ENCODE measurements at regions not wholly inside any gene's neighbourhood (a gene's known extent, or its start where the extent isn't known, plus 50 kb on each side); places are given as distances from the start of the nearest gene placed in this dataset.

DNA sequence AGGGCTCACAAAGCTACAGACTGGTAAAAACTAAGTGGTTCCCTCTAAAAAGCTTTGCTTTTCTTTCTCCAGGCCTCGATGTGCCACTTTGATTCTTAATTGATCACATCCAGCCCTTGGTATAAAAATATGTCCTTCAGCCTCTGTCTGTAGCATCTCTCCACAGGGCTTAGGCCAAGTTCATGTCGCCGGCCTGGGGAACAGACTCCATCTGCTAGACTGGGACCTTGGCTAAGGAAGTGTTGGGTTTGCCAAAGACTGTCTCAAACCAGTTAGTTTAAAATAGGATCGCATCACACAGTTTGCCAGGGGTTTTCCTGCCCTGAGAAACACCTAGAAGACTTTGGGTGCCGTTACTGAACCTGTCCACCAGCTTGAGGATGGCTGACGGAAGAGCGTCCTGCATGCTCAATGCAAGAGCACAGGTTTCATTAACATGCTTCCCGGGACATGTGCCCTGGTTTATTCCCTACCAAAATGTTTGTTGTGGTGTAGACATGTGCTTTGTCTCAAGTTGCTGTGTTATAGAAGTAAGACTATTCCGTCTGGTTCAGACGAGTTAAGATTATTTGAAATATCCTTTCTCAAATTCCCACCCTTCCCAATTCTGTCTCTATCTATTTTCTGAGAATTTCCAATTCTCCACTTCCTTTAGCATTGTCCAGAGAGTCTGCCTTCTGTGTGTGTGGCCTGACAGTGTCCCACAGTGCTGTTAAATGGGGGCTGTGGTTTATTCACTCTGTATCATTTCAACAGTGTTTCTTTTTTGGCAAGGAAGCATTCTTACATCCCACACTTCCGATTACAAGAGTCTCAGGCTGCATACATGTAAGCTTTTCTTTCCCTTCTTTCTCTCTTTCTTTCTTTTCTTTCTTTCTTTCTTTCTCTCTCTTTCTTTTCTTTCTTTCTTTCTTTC, 334.7 kb downstream of the INHBA start:
- Histone ChIP-seq H3K27ac (no peak overlapping the region), H3K4me1 (no peaks in the 10 kb centered on the region), H3K4me3 (no peak overlapping the region), H3K27me3 (no peaks in the 10 kb centered on the region), H3K9me3 (peaks cover 0 to 11% of the 10 kb centered on the region in 2 donors), H3K36me3 (no peaks in the 10 kb centered on the region)
- TF ChIP-seq CTCF (IDR thresholded peaks at IDR 0.05): no peak
- DNase-seq (ENCODE audit: low spot score): no peak

DNA sequence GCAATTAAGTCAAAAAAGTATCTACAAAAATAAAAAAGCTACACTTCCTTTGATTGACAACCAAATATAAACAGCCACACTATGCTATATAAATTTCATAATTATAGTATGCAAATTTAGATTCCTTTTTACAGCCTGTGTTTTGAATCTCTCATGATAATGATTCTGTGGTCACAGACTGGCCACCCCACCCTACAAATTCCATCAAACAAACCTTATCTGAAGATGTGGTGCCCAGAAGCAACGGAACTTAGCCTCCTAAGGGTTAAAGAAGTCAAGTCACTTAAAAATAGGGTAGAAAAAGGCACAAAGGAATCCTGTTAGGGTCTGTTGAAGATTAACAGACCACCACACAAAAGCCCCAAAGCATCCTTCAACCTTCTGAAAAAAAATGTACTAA, 351.8 kb downstream of the INHBA start:
- no peak for DNase-seq (ENCODE audit: low spot score)
- H3K9me3 ChIP-seq: no peaks in the 10 kb centered on the region
- H3K4me3 ChIP-seq: no peak overlapping the region
- no peaks in the 10 kb centered on the region for H3K4me1 ChIP-seq
- H3K36me3 ChIP-seq: no peaks in the 10 kb centered on the region
- no peak overlapping the region for H3K27ac ChIP-seq
- H3K27me3 ChIP-seq: no peaks in the 10 kb centered on the region
- TF ChIP-seq CTCF (IDR thresholded peaks at IDR 0.05): no peak

GRCh38 chr7:41346878-41347277, 356.0 kb downstream of the INHBA start:
- H3K4me1 ChIP-seq: no peaks in the 10 kb centered on the region
- H3K4me3 ChIP-seq: no peak overlapping the region
- TF ChIP-seq CTCF (IDR thresholded peaks at IDR 0.05): no peak

DNA sequence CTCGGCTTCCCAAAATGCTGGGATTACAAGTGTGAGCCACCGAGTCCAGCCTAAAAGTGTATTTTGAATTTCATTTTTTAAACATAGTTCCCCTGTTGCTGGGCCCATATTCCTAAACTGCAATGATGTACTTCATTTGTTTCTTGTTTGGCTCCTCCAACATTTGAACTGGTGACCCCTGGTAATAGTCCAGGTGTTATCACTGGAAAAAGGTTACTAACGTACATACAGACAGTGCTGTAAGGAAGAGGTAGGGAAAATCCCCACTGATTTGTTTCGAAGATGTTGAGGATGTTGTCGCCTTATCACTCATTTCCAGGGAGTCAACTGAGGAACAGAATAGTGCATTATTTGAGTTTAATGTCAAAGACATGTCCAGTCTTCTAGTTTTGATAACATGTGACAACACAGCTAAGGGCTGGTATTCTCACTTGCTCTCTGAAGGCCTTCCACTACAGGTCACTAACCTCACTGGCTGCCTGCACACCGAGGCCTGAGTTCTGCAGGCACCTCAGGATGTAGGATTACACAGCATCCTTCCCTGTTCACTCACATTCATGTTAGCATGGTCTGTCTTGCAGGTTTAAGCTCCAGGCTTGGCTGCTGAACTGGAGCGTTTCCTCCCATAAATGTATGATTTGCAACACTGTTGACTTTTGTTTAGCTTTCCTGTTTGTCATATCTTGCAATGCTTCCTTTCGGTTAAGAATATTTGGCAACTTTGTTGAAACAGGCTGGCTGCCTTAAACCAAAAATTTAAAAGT, 362.8 kb downstream of the INHBA start:
- Histone ChIP-seq H3K36me3 (no peaks in the 10 kb centered on the region), H3K4me3 (no peak overlapping the region), H3K9me3 (no peaks in the 10 kb centered on the region), H3K4me1 (no peaks in the 10 kb centered on the region), H3K27me3 (no peaks in the 10 kb centered on the region), H3K27ac (no peak overlapping the region)
- no peak for TF ChIP-seq CTCF (IDR thresholded peaks at IDR 0.05)
- DNase-seq (ENCODE audit: low spot score): no peak

More at GRCh38 chr7:41346878-41347277, 356.0 kb downstream of the INHBA start:
- no peak for DNase-seq (ENCODE audit: low spot score)
- no peak overlapping the region for H3K27ac ChIP-seq
- no peaks in the 10 kb centered on the region for H3K36me3 ChIP-seq
- no peaks in the 10 kb centered on the region for H3K27me3 ChIP-seq
- H3K9me3 ChIP-seq: no peaks in the 10 kb centered on the region

GRCh38 chr7:41336981-41337380, 365.9 kb downstream of the INHBA start:
- H3K27ac ChIP-seq: no peak overlapping the region
- no peaks in the 10 kb centered on the region for H3K9me3 ChIP-seq
- H3K4me3 ChIP-seq: no peak overlapping the region
- DNase-seq (ENCODE audit: low spot score): no peak
- no peaks in the 10 kb centered on the region for H3K27me3 ChIP-seq
- TF ChIP-seq CTCF (IDR thresholded peaks at IDR 0.05): no peak
- no peaks in the 10 kb centered on the region for H3K4me1 ChIP-seq
- no peaks in the 10 kb centered on the region for H3K36me3 ChIP-seq
